H1 (cell line): ENCODE measurements at regions not wholly inside any gene's neighbourhood (a gene's known extent, or its start where the extent isn't known, plus 50 kb on each side); places are given as distances from the start of the nearest gene placed in this dataset.

Experiments
- CTCF ChIA-PET: fragments of 300-600 bp; sonication (Branson Sonifier 250); formaldehyde crosslinking; loops from one replicate; lab custom pipeline; 2021; ENCODE audit not compliant: partially characterized antibody; lab: Charles Lee
- POLR2A ChIA-PET: fragments of 300-600 bp; sonication (Branson Sonifier 250); formaldehyde crosslinking; loops from one replicate; lab custom pipeline; 2021; ENCODE audit warnings: inconsistent platforms; ENCODE audit not compliant: partially characterized antibody; lab: Charles Lee
- DNase-seq, 2 experiments: peaks; one replicate each; pipeline versions ENCODE4 v3.0.0 to v3.0.0-alpha.2; 2010 to 2022; ENCODE audit warnings: low spot score in 2 of 2, low read depth in 1 of 2, mixed read lengths in 1 of 2
- FAIRE-seq: peaks from 2 replicates; lab custom pipeline; 2011; peaks lifted over from hg19 to GRCh38; lab: Jason Lieb, UNC
- H2AFZ ChIP-seq: 2 replicates; pipeline ENCODE4 v1.8.1; 2012; ENCODE audit warnings: low read length, inconsistent platforms
- H2AK5ac ChIP-seq: 2 replicates; pipeline ENCODE4 v1.6.1; 2013; ENCODE audit warnings: low read depth, low read length
- H2BK120ac ChIP-seq: replicated peaks from 2 replicates; pipeline ENCODE3; 2013; ENCODE audit warnings: low read depth, low read length, inconsistent platforms
- H2BK12ac ChIP-seq: 2 replicates; pipeline ENCODE4 v1.6.1; 2013; ENCODE audit warnings: low read depth, low read length
- H2BK15ac ChIP-seq: 2 replicates; pipeline ENCODE4 v1.6.1; 2013; ENCODE audit warnings: low read length
- H2BK20ac ChIP-seq: 2 replicates; pipeline ENCODE4 v1.6.1; 2013; ENCODE audit warnings: low read length
- H2BK5ac ChIP-seq: 2 replicates; pipeline ENCODE4 v1.6.1; 2013; ENCODE audit warnings: low read depth, low read length
- H3K14ac ChIP-seq: 2 replicates; pipeline ENCODE4 v1.6.1; 2013; ENCODE audit warnings: inconsistent platforms; ENCODE audit not compliant: insufficient read length
- H3K18ac ChIP-seq: 2 replicates; pipeline ENCODE4 v1.6.1; 2013; ENCODE audit warnings: low read length; ENCODE audit errors: extremely low read depth
- H3K23ac ChIP-seq: 2 replicates; pipeline ENCODE4 v1.6.1; 2013; ENCODE audit warnings: inconsistent platforms; ENCODE audit not compliant: insufficient read length
- H3K23me2 ChIP-seq: 2 replicates; pipeline ENCODE4 v1.6.1; 2013; ENCODE audit warnings: low read depth, low read length
- H3K27ac ChIP-seq: 2 replicates; pipeline ENCODE4 v1.6.1; 2011; ENCODE audit warnings: low read depth, low read length, inconsistent platforms
- H3K27me3 ChIP-seq, 4 experiments: replicated peaks in 1 of 4; 1 replicate in 1 of 4; 2 replicates in 3 of 4; pipeline versions ENCODE4 v1.6.1 to v1.8.1; 2011 to 2013; ENCODE audit warnings: low read length in 3 of 4, mild to moderate bottlenecking in 3 of 4, inconsistent platforms in 2 of 4, mixed read lengths in 2 of 4, moderate library complexity in 1 of 4; ENCODE audit not compliant: control insufficient read depth in 3 of 4, insufficient read depth in 3 of 4; ENCODE audit errors: extremely low read depth in 1 of 4
- H3K36me3 ChIP-seq, 4 experiments: 2 replicates each; pipeline versions ENCODE4 v1.6.1 to v1.8.1; 2011 to 2013; ENCODE audit warnings: mild to moderate bottlenecking in 4 of 4, low read length in 3 of 4, moderate library complexity in 2 of 4, control low read depth in 1 of 4, inconsistent platforms in 1 of 4; ENCODE audit not compliant: insufficient read depth in 4 of 4, control insufficient read depth in 2 of 4
- H3K4ac ChIP-seq: replicated peaks from 2 replicates; pipeline ENCODE3; 2013; ENCODE audit warnings: low read length, low read depth, mixed read lengths, inconsistent platforms; ENCODE audit not compliant: insufficient read length
- H3K4me1 ChIP-seq, 4 experiments: replicated peaks in 1 of 4; 1 replicate in 1 of 4; 2 replicates in 3 of 4; pipeline versions ENCODE4 v1.6.1 to v1.8.1; 2011 to 2013; ENCODE audit warnings: low read length in 3 of 4, inconsistent platforms in 2 of 4, mixed read lengths in 1 of 4; ENCODE audit not compliant: insufficient read depth in 4 of 4, control insufficient read depth in 3 of 4
- H3K4me2 ChIP-seq, 2 experiments: 2 replicates each; pipeline versions ENCODE4 v1.6.1 to v1.8.1; 2011 to 2013; ENCODE audit warnings: low read depth in 2 of 2, low read length in 2 of 2, control low read depth in 1 of 2, inconsistent platforms in 1 of 2, mild to moderate bottlenecking in 1 of 2; ENCODE audit not compliant: insufficient read depth in 1 of 2
- H3K4me3 ChIP-seq, 4 experiments: fragments of 200-600, 300-600 bp in 1 of 4; sonication (generic), shearing (Covaris generic), sonication (Bioruptor Twin) in 1 of 4; 2 replicates each; pipeline versions ENCODE4 v1.5.1 to v1.8.1; 2011 to 2016; ENCODE audit warnings: low read length in 4 of 4, low read depth in 3 of 4, control low read depth in 2 of 4, inconsistent platforms in 2 of 4, mild to moderate bottlenecking in 2 of 4, mixed read lengths in 1 of 4, moderate library complexity in 1 of 4; ENCODE audit not compliant: insufficient read depth in 2 of 4; ENCODE audit errors: extremely low read depth in 1 of 4
- H3K56ac ChIP-seq: replicated peaks from 2 replicates; pipeline ENCODE3; 2013; ENCODE audit warnings: low read depth, mild to moderate bottlenecking, mixed read lengths, low read length, inconsistent platforms; ENCODE audit not compliant: insufficient read length
- H3K79me1 ChIP-seq: 2 replicates; pipeline ENCODE4 v1.6.1; 2013; ENCODE audit warnings: low read depth, low read length, control low read depth
- H3K79me2 ChIP-seq, 2 experiments: 2 replicates each; pipeline versions ENCODE4 v1.6.1 to v1.8.1; 2012 to 2013; ENCODE audit warnings: low read length in 2 of 2, mild to moderate bottlenecking in 2 of 2, inconsistent platforms in 1 of 2; ENCODE audit not compliant: insufficient read depth in 2 of 2, control insufficient read depth in 1 of 2
- H3K9ac ChIP-seq, 4 experiments: replicated peaks in 1 of 4; 1 replicate in 1 of 4; 2 replicates in 3 of 4; pipeline versions ENCODE4 v1.6.1 to v1.8.1; 2011 to 2013; ENCODE audit warnings: low read depth in 3 of 4, low read length in 3 of 4, control low read depth in 2 of 4, mild to moderate bottlenecking in 2 of 4, moderate library complexity in 2 of 4, inconsistent platforms in 1 of 4; ENCODE audit errors: extremely low read depth in 1 of 4
- H3K9me3 ChIP-seq, 2 experiments: 2 replicates each; pipeline versions ENCODE4 v1.6.1 to v1.8.1; 2012 to 2013; ENCODE audit warnings: mild to moderate bottlenecking in 2 of 2, moderate library complexity in 2 of 2, control low read depth in 1 of 2, inconsistent platforms in 1 of 2, low read depth in 1 of 2, low read length in 1 of 2, mixed read lengths in 1 of 2; ENCODE audit not compliant: insufficient read depth in 2 of 2
- H4K20me1 ChIP-seq, 2 experiments: replicated peaks in 1 of 2; 2 replicates each; pipeline versions ENCODE3 to v1.8.1; 2011 to 2013; ENCODE audit warnings: inconsistent platforms in 2 of 2, low read length in 2 of 2, mild to moderate bottlenecking in 1 of 2; ENCODE audit not compliant: insufficient read depth in 2 of 2, control insufficient read depth in 1 of 2
- H4K5ac ChIP-seq: 2 replicates; pipeline ENCODE4 v1.6.1; 2013; ENCODE audit warnings: low read length, low read depth, mixed read lengths, inconsistent platforms; ENCODE audit not compliant: insufficient read length
- H4K8ac ChIP-seq: 2 replicates; pipeline ENCODE4 v1.8.0; 2013; ENCODE audit warnings: mild to moderate bottlenecking, moderate library complexity, low read length, inconsistent platforms; ENCODE audit not compliant: insufficient read depth; ENCODE audit errors: extremely low read depth
- H4K91ac ChIP-seq: replicated peaks from 2 replicates; pipeline ENCODE3; 2013; ENCODE audit warnings: low read length, mixed read lengths, inconsistent platforms; ENCODE audit not compliant: insufficient read length
- GABPA ChIP-seq: IDR thresholded peaks from 2 replicates; pipeline ENCODE4 v1.6.1; 2011; ENCODE audit warnings: mild to moderate bottlenecking, low read length, moderate library complexity, borderline replicate concordance; ENCODE audit not compliant: insufficient read depth
- KDM4A ChIP-seq: IDR thresholded peaks from one replicate; pipeline ENCODE4 v1.7.1; 2012; ENCODE audit warnings: low read depth, mild to moderate bottlenecking, moderate library complexity, low read length, inconsistent platforms; ENCODE audit not compliant: severe bottlenecking
- SP1 ChIP-seq: IDR thresholded peaks from 2 replicates; pipeline ENCODE4 v1.6.1; 2011; ENCODE audit warnings: low read depth, low read length
- TEAD4 ChIP-seq: IDR thresholded peaks from 2 replicates; pipeline ENCODE4 v1.6.1; 2012; ENCODE audit warnings: low read depth, low read length, inconsistent platforms, mixed read lengths
- WGBS, 2 experiments: shearing (Covaris generic) in 1 of 2; methylation state at CpG; one replicate each; pipeline versions ENCODE4 v1.1.6 to v1.1.7; 2013 to 2015; ENCODE audit warnings: low lambda C conversion rate in 2 of 2, mixed read lengths in 2 of 2, inconsistent platforms in 1 of 2, low coverage in 1 of 2, missing lambda C conversion rate in 1 of 2; ENCODE audit not compliant: insufficient replicate concordance in 2 of 2, insufficient coverage in 1 of 2, insufficient read length in 1 of 2; ENCODE audit errors: extremely low coverage in 1 of 2, missing lambda C conversion rate in 1 of 2; 5-methylcytosine and 5-hydroxymethylcytosine counted together

GRCh38 chr1:34695580-34695979 lies 59.3 kb upstream of the GJB5 start:
- H2BK5ac ChIP-seq = no peak overlapping the region
- H3K27ac ChIP-seq = no peak overlapping the region
- no peak overlapping the region for H3K23ac ChIP-seq
- H3K4me3 ChIP-seq = no peak overlapping the region
- no peak overlapping the region for H3K14ac ChIP-seq
- H3K18ac ChIP-seq = no peak overlapping the region
- H3K79me2 ChIP-seq = no peaks in the 10 kb centered on the region
- no peak overlapping the region for H2BK120ac ChIP-seq
- no peak overlapping the region for H2AK5ac ChIP-seq
- POLR2A ChIA-PET = no interaction called here
- H3K4me1 ChIP-seq = no peaks in the 10 kb centered on the region
- no peak overlapping the region for H2AFZ ChIP-seq
- no peak overlapping the region for H2BK12ac ChIP-seq
- H4K5ac ChIP-seq = no peak overlapping the region
- no peak overlapping the region for H3K4me2 ChIP-seq
- H3K79me1 ChIP-seq = no peaks in the 10 kb centered on the region
- CTCF ChIA-PET = interaction anchor here (1.3 to 3.2 kb wide), 8 partner anchors 9 to 148 kb away, joined by 4 to 12 read pairs (median 4); no protein-coding TSS in a partner anchor
- H3K9ac ChIP-seq = no peak overlapping the region
- no peak overlapping the region for H3K4ac ChIP-seq
- H3K36me3 ChIP-seq = no peaks in the 10 kb centered on the region
- H4K8ac ChIP-seq = no peak overlapping the region
- no peak overlapping the region for H2BK20ac ChIP-seq
- no peak overlapping the region for H3K56ac ChIP-seq
- TF ChIP-seq KDM4A = no peak
- no peak for TF ChIP-seq TEAD4
- no peak for TF ChIP-seq SP1
- TF ChIP-seq GABPA = no peak
- DNase-seq (no peak), FAIRE-seq (no peak)
- H3K27me3 ChIP-seq = no peaks in the 10 kb centered on the region; a peak in 1 of 7 replicates
- no peaks in the 10 kb centered on the region for H4K20me1 ChIP-seq
- H4K91ac ChIP-seq = no peak overlapping the region
- no peaks in the 10 kb centered on the region for H3K23me2 ChIP-seq
- H3K9me3 ChIP-seq = no peaks in the 10 kb centered on the region
- 89% methylated on average over 7 of the region's 7 CpGs; no CpG with 5 or more reads in 1 of the 2 experiments for WGBS, 2 experiments
- H2BK15ac ChIP-seq = no peak overlapping the region
